Activated CD4-positive, CD25-positive, alpha-beta regulatory T cell treated with anti-CD3 and anti-CD28 coated beads, Interleukin-2, amount 50 U/mL, for 72 hours (primary cell): ENCODE measurements at regions not wholly inside any gene's neighbourhood (a gene's known extent, or its start where the extent isn't known, plus 50 kb on each side); places are given as distances from the start of the nearest gene placed in this dataset.

ENCODE experiments used
- DNase-seq: peaks from one replicate; pipeline ENCODE4 v3.0.0; 2021

- no peak for DNase-seq
These were observed 466.5 kb downstream of the PSAT1 start for GRCh38 chr9:78763424-78763823.

GRCh38 chr9:78765861-78766260 lies 468.9 kb downstream of the PSAT1 start:
- no peak for DNase-seq

- no peak for DNase-seq
These were observed 470.6 kb downstream of the PSAT1 start for GRCh38 chr9:78767490-78767889.

- no peak for DNase-seq
These were observed 472.8 kb downstream of the PSAT1 start for GRCh38 chr9:78769690-78770089.

GRCh38 chr9:78775211-78775610 lies 478.3 kb downstream of the PSAT1 start:
- no peak for DNase-seq

- DNase-seq: no peak
These were observed 478.9 kb downstream of the PSAT1 start for GRCh38 chr9:78775696-78776295.

GRCh38 chr9:78777747-78778146 lies 480.8 kb downstream of the PSAT1 start:
- DNase-seq: no peak

- DNase-seq: no peak
These were observed 481.4 kb downstream of the PSAT1 start for GRCh38 chr9:78778318-78778717.

- DNase-seq: no peak
These were observed 482.0 kb downstream of the PSAT1 start for GRCh38 chr9:78778861-78779374.

GRCh38 chr9:78781681-78782080 lies 484.8 kb downstream of the PSAT1 start:
- DNase-seq: no peak

- DNase-seq: no peak
These were observed 485.3 kb downstream of the PSAT1 start for GRCh38 chr9:78782234-78782633.

- no peak for DNase-seq
These were observed 485.9 kb downstream of the PSAT1 start for GRCh38 chr9:78782858-78783257.

- DNase-seq: no peak
These were observed 486.8 kb downstream of the PSAT1 start for GRCh38 chr9:78783743-78784142.

- DNase-seq: no peak
These were observed 489.9 kb downstream of the PSAT1 start for GRCh38 chr9:78786794-78787193.

- DNase-seq: no peak
These were observed 491.2 kb downstream of the PSAT1 start for GRCh38 chr9:78788101-78788500.

GRCh38 chr9:78791779-78792178 lies 494.9 kb downstream of the PSAT1 start:
- no peak for DNase-seq

GRCh38 chr9:78792745-78793144 lies 495.8 kb downstream of the PSAT1 start:
- DNase-seq: no peak

- no peak for DNase-seq
These were observed 508.8 kb downstream of the PSAT1 start for GRCh38 chr9:78805771-78806170.

- DNase-seq: no peak
These were observed 509.7 kb downstream of the PSAT1 start for GRCh38 chr9:78806492-78807160.

- DNase-seq: no peak
These were observed 510.4 kb downstream of the PSAT1 start for GRCh38 chr9:78807286-78807685.

- DNase-seq: no peak
These were observed 511.1 kb downstream of the PSAT1 start for GRCh38 chr9:78808048-78808447.

- no peak for DNase-seq
These were observed 514.8 kb downstream of the PSAT1 start for GRCh38 chr9:78811622-78812276.

- DNase-seq: no peak
These were observed 515.7 kb downstream of the PSAT1 start for GRCh38 chr9:78812665-78813064.

GRCh38 chr9:78813602-78814180 lies 516.8 kb downstream of the PSAT1 start:
- no peak for DNase-seq
